A549 (cell line): ENCODE measurements at regions not wholly inside any gene's neighbourhood (a gene's known extent, or its start where the extent isn't known, plus 50 kb on each side); places are given as distances from the start of the nearest gene placed in this dataset.

Experiments used
- ATAC-seq, 2 experiments: fragments of 200-7000 bp in 1 of 2; fragments of >200 bp in 1 of 2; cut with Nextera tagmentation in 1 of 2; cut with Tn5 transposase in 1 of 2; 3 replicates each; pipeline versions ENCODE4 v1.8.0 to v1.9.1; 2018 to 2020; ENCODE audit warnings: mild to moderate bottlenecking in 1 of 2, moderate library complexity in 1 of 2
- CTCF ChIA-PET: fragments of 300-600 bp; sonication (Branson Sonifier 250); formaldehyde crosslinking; extraction: SDS; loops from one replicate; lab custom pipeline; 2021; ENCODE audit warnings: antibody characterized with exemption, inconsistent platforms; lab: Yijun Ruan, JAX
- POLR2A ChIA-PET: fragments of 350-600 bp; formaldehyde crosslinking; extraction: SDS; loops from one replicate; lab custom pipeline; 2021; ENCODE audit warnings: antibody characterized with exemption, inconsistent platforms; lab: Yijun Ruan, JAX
- DNase-seq, 2 experiments: peaks; one replicate each; pipeline versions ENCODE4 v3.0.0 to v3.0.0-alpha.2; 2011 to 2016; ENCODE audit warnings: low read depth in 1 of 2, low spot score in 1 of 2
- FAIRE-seq: peaks from 2 replicates; lab custom pipeline; 2011; peaks lifted over from hg19 to GRCh38; lab: Jason Lieb, UNC
- H3K27ac ChIP-seq, 2 experiments: fragments of >200 bp; sonication (Bioruptor Twin); formaldehyde crosslinking; 3 replicates each; pipeline ENCODE4 v1.5.1; 2016 to 2017
- H3K4me1 ChIP-seq: fragments of >200 bp; sonication (Bioruptor Twin); formaldehyde crosslinking; 3 replicates; pipeline ENCODE4 v1.6.1; 2016
- H3K4me2 ChIP-seq: fragments of >200 bp; sonication (Bioruptor Twin); formaldehyde crosslinking; 3 replicates; pipeline ENCODE4 v1.6.1; 2016
- H3K4me3 ChIP-seq: fragments of >200 bp; sonication (Bioruptor Twin); formaldehyde crosslinking; 3 replicates; pipeline ENCODE4 v1.5.1; 2016
- H3K9me3 ChIP-seq: fragments of >200 bp; sonication (Bioruptor Twin); formaldehyde crosslinking; 3 replicates; pipeline ENCODE4 v1.6.1; 2016
- CEBPB ChIP-seq, 2 experiments: fragments of >200 bp in 1 of 2; sonication (Bioruptor Twin) in 1 of 2; formaldehyde crosslinking in 1 of 2; IDR thresholded peaks; 2 replicates each; pipeline ENCODE4 v1.6.1; 2012 to 2016
- CHD4 ChIP-seq: fragments of 200-600 bp; sonication (generic); IDR thresholded peaks from 2 replicates; pipeline ENCODE4 v1.6.1; 2016; ENCODE audit warnings: antibody characterized with exemption, mild to moderate bottlenecking, borderline replicate concordance
- EHF ChIP-seq: fragments of 250-450 bp; sonication (Bioruptor Pico); IDR thresholded peaks from 2 replicates; pipeline ENCODE4 v1.5.0; 2020; ENCODE audit warnings: mild to moderate bottlenecking
- EP300 ChIP-seq, 2 experiments: fragments of >200 bp; sonication (Bioruptor Twin); formaldehyde crosslinking; IDR thresholded peaks; 2 replicates in 1 of 2; 3 replicates in 1 of 2; pipeline ENCODE4 v1.6.1; 2016 to 2017
- FOSB ChIP-seq: fragments of 250-450 bp; sonication (Bioruptor Pico); IDR thresholded peaks from 2 replicates; pipeline ENCODE4 v1.5.0; 2020; ENCODE audit warnings: mild to moderate bottlenecking, moderate library complexity
- FOSL2 ChIP-seq, 2 experiments: fragments of 450-650 bp in 1 of 2; fragments of >200 bp in 1 of 2; sonication (Bioruptor Twin) in 1 of 2; formaldehyde crosslinking; IDR thresholded peaks; 2 replicates each; pipeline versions ENCODE4 v1.5.0 to v1.6.1; 2016 to 2020; ENCODE audit warnings: mild to moderate bottlenecking in 1 of 2, moderate library complexity in 1 of 2
- GATA3 ChIP-seq: IDR thresholded peaks from 2 replicates; pipeline ENCODE4 v1.6.1; 2012; ENCODE audit warnings: borderline replicate concordance
- HEYL ChIP-seq: fragments of 250-450 bp; sonication (Bioruptor Pico); IDR thresholded peaks from 2 replicates; pipeline ENCODE4 v1.8.0; 2021; ENCODE audit warnings: mild to moderate bottlenecking, moderate library complexity
- HOXB5 ChIP-seq: fragments of 250-450 bp; sonication (Bioruptor Pico); IDR thresholded peaks from 2 replicates; pipeline ENCODE4 v1.5.0; 2020; ENCODE audit warnings: mild to moderate bottlenecking, moderate library complexity
- JUN ChIP-seq, 2 experiments: fragments of >200 bp; sonication (Bioruptor Twin); formaldehyde crosslinking; IDR thresholded peaks; 2 replicates in 1 of 2; 3 replicates in 1 of 2; pipeline ENCODE4 v1.6.1; 2016 to 2017
- KDM1A ChIP-seq: fragments of 200-600 bp; sonication (generic); IDR thresholded peaks from 2 replicates; pipeline ENCODE4 v1.6.1; 2016; ENCODE audit warnings: low read depth, mild to moderate bottlenecking
- MAFK ChIP-seq: fragments of 450-650 bp; IDR thresholded peaks from 2 replicates; pipeline ENCODE4 v1.6.1; 2014; ENCODE audit not compliant: partially characterized antibody
- POLR2A ChIP-seq: IDR thresholded peaks from 2 replicates; pipeline ENCODE4 v1.6.1; 2012; ENCODE audit warnings: mild to moderate bottlenecking, low read length
- POLR2AphosphoS2 ChIP-seq: conservative IDR thresholded peaks from 2 replicates; pipeline ENCODE4 v1.6.1; 2012; ENCODE audit warnings: low read length, improper control_type of control experiment, inconsistent platforms
- RFX5 ChIP-seq: fragments of 450-650 bp; IDR thresholded peaks from 2 replicates; pipeline ENCODE4 v1.7.1; 2014; ENCODE audit warnings: antibody characterized with exemption, mild to moderate bottlenecking, moderate library complexity
- RNF2 ChIP-seq: fragments of 200-600 bp; sonication (generic); IDR thresholded peaks from 2 replicates; pipeline ENCODE4 v1.6.1; 2016; ENCODE audit warnings: low read depth, mild to moderate bottlenecking, antibody characterized with exemption, moderate library complexity, borderline replicate concordance
- SMC3 ChIP-seq: fragments of >200 bp; sonication (Bioruptor Twin); formaldehyde crosslinking; IDR thresholded peaks from 3 replicates; pipeline ENCODE4 v1.6.1; 2018; ENCODE audit warnings: inconsistent platforms
- SREBF2 ChIP-seq: fragments of 450-650 bp; IDR thresholded peaks from 2 replicates; pipeline ENCODE4 v1.6.1; 2014; ENCODE audit warnings: mild to moderate bottlenecking, moderate library complexity
- ZC3H11A ChIP-seq: fragments of 450-650 bp; IDR thresholded peaks from 2 replicates; pipeline ENCODE4 v1.6.1; 2014; ENCODE audit warnings: antibody characterized with exemption, mild to moderate bottlenecking
- WGBS: methylation state at CpG from one replicate; pipeline ENCODE4 v1.1.6; 2017; ENCODE audit errors: missing lambda C conversion rate; 5-methylcytosine and 5-hydroxymethylcytosine counted together
- TF ChIP-seq, protein P1 (sequence below): fragments of 200-600 bp; sonication (generic); IDR thresholded peaks from 2 replicates; pipeline ENCODE4 v1.6.1; 2016; ENCODE audit warnings: antibody characterized with exemption, mild to moderate bottlenecking, moderate library complexity
- TF ChIP-seq, protein P2 (sequence below): fragments of >200 bp; sonication (Bioruptor Twin); formaldehyde crosslinking; IDR thresholded peaks from 3 replicates; pipeline ENCODE4 v1.6.1; 2016
- TF ChIP-seq, protein P3 (sequence below): IDR thresholded peaks from 2 replicates; pipeline ENCODE4 v1.6.1; 2012

DNA sequence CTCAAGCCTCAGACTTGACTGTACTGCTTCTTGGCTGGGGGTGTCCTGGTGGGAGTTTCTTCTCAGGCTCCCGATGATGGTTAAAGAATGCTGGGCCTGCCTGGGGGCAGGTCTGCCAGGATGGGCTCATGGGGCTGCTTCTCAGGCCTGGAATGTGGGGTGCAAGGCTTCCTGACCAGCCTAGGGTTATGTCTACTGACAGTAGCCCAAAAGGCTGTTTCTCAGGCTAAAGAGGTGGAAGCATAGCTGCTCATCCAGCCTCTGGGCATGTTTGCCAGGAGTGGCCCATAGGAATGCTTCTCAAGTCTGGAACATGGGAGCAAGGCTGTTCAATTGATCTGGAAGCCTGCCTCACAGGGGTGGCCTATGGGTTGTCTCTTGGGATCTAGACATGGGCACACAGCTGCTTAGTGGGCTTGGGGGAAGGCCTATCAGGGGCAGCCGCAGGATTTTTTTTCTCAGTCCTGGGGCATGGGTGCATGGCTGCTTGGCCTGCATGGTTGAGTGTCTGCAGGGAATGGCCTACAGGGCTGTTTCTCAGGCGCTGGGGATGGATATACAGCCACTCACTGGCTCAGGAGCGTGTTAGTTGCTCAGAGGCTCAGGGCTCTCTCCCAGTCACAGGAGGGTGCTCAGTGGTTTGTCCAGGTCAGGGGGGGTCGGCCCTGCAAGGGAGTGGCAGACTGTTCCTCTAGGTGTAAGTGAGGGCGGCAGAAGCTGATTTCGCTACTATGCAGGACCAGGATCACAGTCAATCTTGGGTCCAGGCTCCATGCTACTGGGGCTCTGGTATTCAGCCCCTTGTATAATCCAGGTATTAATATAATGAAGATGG lies 617.3 kb upstream of the REG3G start:
- no peak overlapping the region for H3K4me3 ChIP-seq
- no peak overlapping the region for H3K27ac ChIP-seq
- H3K4me1 ChIP-seq: no peaks in the 10 kb centered on the region
- TF ChIP-seq FOSL2 (IDR thresholded peaks at IDR 0.05): no peak
- no peak for TF ChIP-seq FOSL2 (CRISPR knock-in tag; IDR thresholded peaks at IDR 0.05)
- TF ChIP-seq EP300 (IDR thresholded peaks at IDR 0.05): no peak
- no peak for TF ChIP-seq ZC3H11A
- TF ChIP-seq, protein P1, sequence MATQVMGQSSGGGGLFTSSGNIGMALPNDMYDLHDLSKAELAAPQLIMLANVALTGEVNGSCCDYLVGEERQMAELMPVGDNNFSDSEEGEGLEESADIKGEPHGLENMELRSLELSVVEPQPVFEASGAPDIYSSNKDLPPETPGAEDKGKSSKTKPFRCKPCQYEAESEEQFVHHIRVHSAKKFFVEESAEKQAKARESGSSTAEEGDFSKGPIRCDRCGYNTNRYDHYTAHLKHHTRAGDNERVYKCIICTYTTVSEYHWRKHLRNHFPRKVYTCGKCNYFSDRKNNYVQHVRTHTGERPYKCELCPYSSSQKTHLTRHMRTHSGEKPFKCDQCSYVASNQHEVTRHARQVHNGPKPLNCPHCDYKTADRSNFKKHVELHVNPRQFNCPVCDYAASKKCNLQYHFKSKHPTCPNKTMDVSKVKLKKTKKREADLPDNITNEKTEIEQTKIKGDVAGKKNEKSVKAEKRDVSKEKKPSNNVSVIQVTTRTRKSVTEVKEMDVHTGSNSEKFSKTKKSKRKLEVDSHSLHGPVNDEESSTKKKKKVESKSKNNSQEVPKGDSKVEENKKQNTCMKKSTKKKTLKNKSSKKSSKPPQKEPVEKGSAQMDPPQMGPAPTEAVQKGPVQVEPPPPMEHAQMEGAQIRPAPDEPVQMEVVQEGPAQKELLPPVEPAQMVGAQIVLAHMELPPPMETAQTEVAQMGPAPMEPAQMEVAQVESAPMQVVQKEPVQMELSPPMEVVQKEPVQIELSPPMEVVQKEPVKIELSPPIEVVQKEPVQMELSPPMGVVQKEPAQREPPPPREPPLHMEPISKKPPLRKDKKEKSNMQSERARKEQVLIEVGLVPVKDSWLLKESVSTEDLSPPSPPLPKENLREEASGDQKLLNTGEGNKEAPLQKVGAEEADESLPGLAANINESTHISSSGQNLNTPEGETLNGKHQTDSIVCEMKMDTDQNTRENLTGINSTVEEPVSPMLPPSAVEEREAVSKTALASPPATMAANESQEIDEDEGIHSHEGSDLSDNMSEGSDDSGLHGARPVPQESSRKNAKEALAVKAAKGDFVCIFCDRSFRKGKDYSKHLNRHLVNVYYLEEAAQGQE: no peak
- no peak for TF ChIP-seq CHD4
- TF ChIP-seq POLR2A: no peak
- no peak for TF ChIP-seq FOSB (CRISPR knock-in tag)
- no peak for TF ChIP-seq RNF2
- no peak for TF ChIP-seq KDM1A
- no peak for TF ChIP-seq POLR2AphosphoS2
- TF ChIP-seq HOXB5: no peak
- TF ChIP-seq, protein P2, sequence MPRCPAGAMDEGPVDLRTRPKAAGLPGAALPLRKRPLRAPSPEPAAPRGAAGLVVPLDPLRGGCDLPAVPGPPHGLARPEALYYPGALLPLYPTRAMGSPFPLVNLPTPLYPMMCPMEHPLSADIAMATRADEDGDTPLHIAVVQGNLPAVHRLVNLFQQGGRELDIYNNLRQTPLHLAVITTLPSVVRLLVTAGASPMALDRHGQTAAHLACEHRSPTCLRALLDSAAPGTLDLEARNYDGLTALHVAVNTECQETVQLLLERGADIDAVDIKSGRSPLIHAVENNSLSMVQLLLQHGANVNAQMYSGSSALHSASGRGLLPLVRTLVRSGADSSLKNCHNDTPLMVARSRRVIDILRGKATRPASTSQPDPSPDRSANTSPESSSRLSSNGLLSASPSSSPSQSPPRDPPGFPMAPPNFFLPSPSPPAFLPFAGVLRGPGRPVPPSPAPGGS: no peak
- no peak for TF ChIP-seq RFX5
- no peak for TF ChIP-seq GATA3
- ATAC-seq: no peak
- no peak for FAIRE-seq
- H3K4me2 ChIP-seq: no peak overlapping the region
- CTCF ChIA-PET: no interaction called here
- POLR2A ChIA-PET: no interaction called here
- WGBS: 13% methylated on average over 3 of the region's 7 CpGs
- 0 out of 3 replicates have a peak, but pooled peaks cover 8% of the 10 kb centered on the region for H3K9me3 ChIP-seq
- DNase-seq: no peak

DNA sequence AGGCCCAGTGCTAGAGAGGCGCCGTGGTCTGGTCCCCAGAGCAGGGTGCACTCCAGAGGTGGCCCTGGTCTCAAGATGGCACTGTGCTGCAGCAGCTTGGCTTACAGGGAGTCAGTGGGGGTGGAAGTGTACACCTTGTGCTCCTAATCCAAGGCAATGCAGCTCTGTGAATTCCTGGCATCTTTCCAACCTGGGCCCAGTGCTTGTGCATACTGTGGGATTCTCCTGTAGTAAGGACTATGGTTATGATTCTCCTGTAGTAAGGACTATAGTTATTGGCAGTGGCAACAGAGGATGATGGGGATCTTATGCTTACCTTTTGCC lies 616.7 kb upstream of the REG3G start:
- ChIA-PET CTCF (no interaction called here), POLR2A (no interaction called here)
- FAIRE-seq (no peak), ATAC-seq (no peak), DNase-seq (no peak)
- Histone ChIP-seq H3K4me3 (no peak overlapping the region), H3K4me1 (no peaks in the 10 kb centered on the region), H3K27ac (no peak overlapping the region), H3K4me2 (no peak overlapping the region), H3K9me3 (0 out of 3 replicates have a peak, but pooled peaks cover 8% of the 10 kb centered on the region)
- TF ChIP-seq, protein P2: no peak
- TF ChIP-seq MAFK: no peak
- no peak for TF ChIP-seq SREBF2
- no peak for TF ChIP-seq EP300 (IDR thresholded peaks at IDR 0.05)
- TF ChIP-seq HEYL (CRISPR knock-in tag): no peak
- no peak for TF ChIP-seq ZC3H11A
- TF ChIP-seq CEBPB (IDR thresholded peaks at IDR 0.05): no peak
- TF ChIP-seq POLR2A: no peak
- TF ChIP-seq SMC3: no peak
- TF ChIP-seq JUN (IDR thresholded peaks at IDR 0.05): no peak
- TF ChIP-seq, protein P3, sequence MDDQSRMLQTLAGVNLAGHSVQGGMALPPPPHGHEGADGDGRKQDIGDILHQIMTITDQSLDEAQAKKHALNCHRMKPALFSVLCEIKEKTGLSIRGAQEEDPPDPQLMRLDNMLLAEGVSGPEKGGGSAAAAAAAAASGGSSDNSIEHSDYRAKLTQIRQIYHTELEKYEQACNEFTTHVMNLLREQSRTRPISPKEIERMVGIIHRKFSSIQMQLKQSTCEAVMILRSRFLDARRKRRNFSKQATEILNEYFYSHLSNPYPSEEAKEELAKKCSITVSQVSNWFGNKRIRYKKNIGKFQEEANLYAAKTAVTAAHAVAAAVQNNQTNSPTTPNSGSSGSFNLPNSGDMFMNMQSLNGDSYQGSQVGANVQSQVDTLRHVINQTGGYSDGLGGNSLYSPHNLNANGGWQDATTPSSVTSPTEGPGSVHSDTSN: no peak
- no peak for TF ChIP-seq EHF
- TF ChIP-seq GATA3: no peak
- 0% methylated on average over 2 of the region's 2 CpGs for WGBS
